ACHN (cell line): ENCODE measurements at regions not wholly inside any gene's neighbourhood (a gene's known extent, or its start where the extent isn't known, plus 50 kb on each side); places are given as distances from the start of the nearest gene placed in this dataset.
"Not testable (repeated sequence)": the region's sequence is repeated elsewhere in the genome, so short reads cannot be mapped to it uniquely, and the experiment has no call there.

ENCODE experiments used
- DNase-seq: peaks from one replicate; pipeline ENCODE4 v3.0.0-alpha.2; 2015
- in situ Hi-C: cut with HindIII; loops from 2 replicates; pipeline ENCODE4 v1.10.0; 2017; ENCODE audit warnings: low sequenced_read_pairs, low pct_ligation_motif_present, low pct_unique_long_range_greater_than_20kb

DNA sequence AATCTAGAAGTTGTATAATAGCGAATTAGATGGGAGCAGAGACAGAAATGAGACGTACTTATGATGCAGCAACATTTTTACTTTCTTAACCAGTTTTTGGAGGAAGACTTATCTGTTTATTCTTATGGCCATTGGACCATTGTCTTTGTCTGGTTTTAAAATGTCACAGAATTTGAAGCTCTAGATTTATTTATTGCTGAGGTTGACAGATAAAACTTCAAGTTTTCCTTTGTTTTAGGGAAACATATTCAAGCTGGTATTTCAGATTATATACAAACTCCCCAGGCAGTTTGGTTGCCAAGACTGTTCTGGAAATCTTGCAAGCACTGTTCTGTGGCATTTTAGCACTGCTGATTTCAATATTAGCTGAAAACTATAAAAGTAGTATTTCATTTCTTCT, 1021.7 kb downstream of the GALC start:
- in situ Hi-C loops: no loop called here
- DNase-seq: no peak

GRCh38 chr14:86961106-86961716, 1031.8 kb downstream of the GALC start:
- no peak for DNase-seq
- in situ Hi-C loops: no loop called here

- in situ Hi-C loops: no loop called here
- no peak for DNase-seq
Observed at GRCh38 chr14:86955771-86956354, 1037.1 kb downstream of the GALC start.

DNA sequence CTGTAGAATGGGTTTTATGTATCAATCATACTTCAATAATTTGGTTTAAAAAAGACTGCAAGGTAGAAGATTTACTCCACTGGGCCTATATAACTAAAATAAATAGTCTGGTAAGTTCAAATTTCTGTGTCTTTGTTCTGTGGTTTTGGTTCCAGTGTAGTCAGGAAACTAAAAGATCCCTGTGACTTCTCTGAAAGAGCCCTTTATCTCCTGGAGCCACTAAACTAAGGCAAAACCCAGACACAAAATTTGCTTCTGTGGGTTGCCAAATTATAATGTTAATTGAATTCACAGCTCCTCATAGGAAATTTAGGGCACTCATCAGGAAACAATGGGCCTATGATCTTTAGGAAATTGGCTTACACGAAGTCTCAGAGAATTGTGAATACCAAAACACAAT, 1038.4 kb downstream of the GALC start:
- in situ Hi-C loops: no loop called here

DNA sequence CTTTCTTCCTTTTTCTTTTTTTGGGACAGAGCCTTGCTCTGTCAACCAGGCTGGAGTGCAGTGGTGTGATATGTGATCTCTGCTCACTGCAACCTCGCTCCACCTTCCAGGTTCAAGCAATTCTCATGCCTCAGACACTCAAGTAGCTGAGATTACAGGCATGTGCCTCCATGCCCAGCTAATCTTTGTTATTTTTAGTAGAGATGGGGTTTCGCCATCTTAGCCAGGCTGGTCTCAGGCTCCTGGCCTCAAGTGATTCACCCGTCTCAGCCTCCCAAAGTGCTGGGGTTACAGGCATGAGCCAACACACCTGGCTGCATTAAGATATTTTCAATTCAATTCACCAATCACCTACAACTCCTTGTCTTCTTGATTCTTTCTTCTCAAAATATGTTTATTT, 1046.5 kb downstream of the GALC start:
- no peak for DNase-seq
- in situ Hi-C loops: no loop called here

More for the DNA sequence above, 1038.4 kb downstream of the GALC start:
- no peak for DNase-seq

DNA sequence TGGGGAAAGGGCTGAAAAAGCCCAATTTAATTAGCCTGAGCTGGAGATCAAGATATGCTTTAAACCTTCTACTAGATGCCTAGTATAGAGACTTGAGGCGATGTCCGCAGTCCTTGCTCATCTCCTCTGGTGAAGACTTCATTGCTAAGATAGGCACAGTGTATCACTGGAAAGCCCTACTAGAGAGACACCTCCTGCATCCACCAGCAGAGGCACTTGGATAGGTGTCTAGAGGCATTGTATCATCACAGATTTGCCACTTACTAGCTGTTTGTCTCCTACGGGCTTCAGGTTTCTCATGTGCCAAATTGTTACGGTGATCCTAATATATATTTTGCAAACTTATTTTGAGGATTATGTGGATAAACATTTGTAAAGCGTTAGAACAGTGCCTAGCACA, 1048.5 kb downstream of the GALC start:
- in situ Hi-C loops: no loop called here
- DNase-seq: no peak

DNA sequence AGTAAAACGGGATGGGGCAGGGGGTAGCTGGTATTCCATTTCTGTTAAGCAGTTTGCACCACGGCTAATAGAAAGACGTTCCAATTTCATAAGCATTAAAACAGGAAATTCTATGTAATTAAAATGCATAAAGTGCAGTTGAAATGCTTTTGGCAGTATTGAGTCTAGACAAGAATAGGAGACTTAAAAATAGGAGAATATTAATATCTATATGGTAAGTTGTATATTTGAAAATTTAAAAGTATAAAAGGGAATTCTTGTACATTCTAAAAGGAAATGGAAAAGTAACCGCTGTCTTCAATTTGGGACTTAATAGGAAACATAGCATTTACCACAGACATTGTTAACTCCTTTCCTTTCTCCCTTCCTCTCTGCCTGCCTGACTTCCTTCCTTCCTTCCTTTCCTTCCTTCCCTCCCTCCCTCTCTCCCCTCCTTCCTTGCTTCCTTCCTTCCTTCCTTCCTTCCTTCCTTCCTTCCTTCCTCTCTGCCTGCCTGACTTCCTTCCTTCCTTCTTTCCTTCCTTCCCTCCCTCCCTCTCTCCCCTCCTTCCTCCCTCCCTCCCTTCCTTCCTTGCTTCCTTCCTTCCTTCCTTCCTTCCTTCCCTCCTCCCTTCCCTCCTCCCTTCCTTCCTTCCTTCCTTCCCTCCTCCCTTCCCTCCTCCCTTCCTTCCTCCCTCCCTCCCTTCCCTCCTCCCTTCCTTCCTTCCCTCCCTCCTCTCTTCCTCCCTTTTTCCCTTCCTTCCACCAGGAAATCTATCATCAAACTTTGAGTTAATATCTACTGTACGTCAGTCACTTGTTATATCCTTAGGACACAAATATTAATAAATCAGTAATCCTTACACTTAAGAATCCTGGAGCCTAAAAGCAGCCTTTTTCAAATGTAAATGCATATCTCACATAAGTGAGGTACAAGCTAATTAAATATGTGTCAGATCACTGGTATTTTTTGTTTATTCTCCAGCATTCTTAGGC, 1049.3 kb downstream of the GALC start:
- no peak for DNase-seq
- in situ Hi-C loops: no loop called here

GRCh38 chr14:86942936-86943335, 1050.0 kb downstream of the GALC start:
- DNase-seq: no peak
- in situ Hi-C loops: no loop called here

DNA sequence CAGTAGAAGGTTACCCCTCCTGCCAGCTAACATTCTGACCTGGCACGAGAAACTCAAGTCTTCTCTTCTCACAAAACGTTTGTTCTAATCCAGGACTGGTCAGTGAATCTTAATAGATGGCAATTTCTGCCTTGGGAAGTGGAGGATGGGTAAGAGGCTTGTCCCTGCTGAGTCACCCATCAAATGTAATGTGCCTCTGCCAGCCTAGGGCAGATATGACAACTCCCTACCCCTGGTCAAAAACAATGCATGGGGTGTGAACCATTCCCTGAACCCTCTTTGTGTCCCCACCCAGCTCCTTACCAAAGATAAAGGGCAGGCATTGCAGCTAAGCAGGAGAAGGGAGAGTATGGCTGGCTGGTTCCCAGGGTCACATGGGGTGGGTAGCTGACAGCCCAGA, 1052.9 kb downstream of the GALC start:
- DNase-seq: no peak
- in situ Hi-C loops: no loop called here

DNA sequence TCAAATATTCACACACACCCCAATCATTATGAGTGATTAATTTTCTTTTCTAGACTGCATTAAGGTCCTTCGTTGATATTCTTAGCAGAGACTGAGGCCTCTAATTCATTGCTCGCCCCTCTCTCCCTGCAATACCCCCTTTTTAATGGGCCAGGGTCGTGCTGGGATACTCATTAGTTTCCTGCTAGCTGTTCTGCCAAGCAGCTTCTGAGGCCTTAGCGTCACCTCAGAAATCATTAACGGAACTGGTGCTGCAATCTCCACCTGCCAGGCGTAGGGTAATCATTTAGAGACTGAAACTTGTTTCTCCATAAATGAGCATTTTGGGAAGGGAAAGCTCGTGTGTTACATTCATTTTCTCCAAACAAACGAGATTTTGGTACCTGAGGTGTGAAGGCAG, 1054.7 kb downstream of the GALC start:
- peak; percentile 36 for DNase-seq
- in situ Hi-C loops: no loop called here

DNA sequence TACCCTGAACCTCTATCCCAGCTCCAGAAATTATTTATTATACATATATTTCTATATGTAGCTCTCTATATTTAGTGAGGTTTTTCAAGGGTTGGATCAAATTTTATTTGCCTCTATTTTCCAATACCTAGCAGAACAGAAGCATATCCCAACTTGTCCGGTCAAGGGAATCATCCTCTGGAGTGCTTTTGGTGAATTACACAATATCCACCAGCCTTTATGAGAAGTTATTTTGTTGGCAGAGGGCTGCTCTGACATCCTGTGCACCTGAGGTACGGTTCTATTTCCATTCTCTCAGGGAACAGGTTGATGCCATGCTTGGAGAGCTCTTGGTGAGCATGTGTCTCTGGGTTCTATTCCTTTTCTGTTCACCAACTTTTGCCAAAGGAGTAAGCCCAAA, 1056.4 kb downstream of the GALC start:
- in situ Hi-C loops: no loop called here

DNA sequence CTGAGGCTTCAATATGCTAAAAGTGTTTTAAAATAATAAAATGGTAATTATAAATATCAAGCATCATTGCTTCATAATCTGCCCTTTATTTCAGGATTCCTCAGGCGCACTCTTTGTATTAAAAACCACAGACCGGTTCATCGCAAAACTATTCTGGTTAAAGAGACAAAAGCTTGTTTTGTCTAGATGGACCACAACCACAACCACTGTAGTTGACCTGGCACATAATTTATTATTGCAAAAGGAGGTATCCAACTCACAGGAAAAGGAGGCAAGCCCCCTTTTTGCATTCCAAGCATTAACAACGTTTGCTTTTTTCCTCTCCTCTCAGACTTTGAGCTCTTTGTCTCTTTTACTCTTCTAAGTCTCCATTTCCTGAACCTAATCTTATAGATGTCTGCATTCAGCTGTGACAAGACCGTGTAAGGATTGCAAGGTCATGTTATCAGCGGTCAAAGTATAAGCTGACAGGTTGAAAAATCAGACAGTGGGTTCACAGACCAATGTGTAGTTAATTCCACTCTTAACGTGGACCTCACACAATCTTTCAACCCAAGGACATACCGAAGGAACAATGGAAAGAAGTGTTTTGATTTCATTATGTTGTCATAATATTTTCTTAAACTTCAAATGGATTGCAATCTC, 1057.6 kb downstream of the GALC start:
- in situ Hi-C loops: no loop called here
- DNase-seq: no peak

More for the DNA sequence above, 1056.4 kb downstream of the GALC start:
- DNase-seq: no peak

DNA sequence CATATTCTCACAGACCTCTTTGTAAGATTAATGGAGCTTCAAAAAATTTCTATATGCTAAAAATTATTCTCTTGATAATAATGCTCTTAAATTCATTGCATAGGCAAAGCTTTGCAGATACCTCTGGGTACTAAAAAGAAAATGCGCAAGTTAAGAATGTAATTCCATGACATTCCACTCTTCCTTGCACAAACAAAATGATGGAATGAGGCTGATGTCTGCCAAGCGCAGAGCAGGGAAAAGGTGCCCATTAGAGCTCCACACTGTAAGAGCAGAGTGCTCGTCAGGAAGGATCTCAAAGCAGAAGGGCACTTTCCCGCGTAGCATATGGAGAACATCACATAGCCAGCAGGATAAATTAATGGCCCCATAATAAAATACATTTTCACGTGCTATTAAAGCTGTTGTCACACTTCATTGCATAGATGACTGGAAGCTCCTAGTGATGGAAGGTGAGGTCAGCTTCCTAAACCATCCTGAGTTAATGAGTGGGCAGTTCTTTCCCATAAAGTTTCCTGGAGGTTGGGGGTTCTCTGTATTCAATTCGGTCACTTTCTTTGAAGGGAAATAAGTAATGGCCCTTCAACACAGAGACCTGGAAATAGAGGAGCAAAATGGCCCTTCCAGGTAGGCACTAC, 1058.9 kb downstream of the GALC start:
- in situ Hi-C loops: no loop called here
- DNase-seq: no peak

GRCh38 chr14:86933460-86933859, 1059.5 kb downstream of the GALC start:
- in situ Hi-C loops: no loop called here
- no peak for DNase-seq

- no peak for DNase-seq
- in situ Hi-C loops: no loop called here
Observed at GRCh38 chr14:86915406-86915805, 1077.6 kb downstream of the GALC start.

GRCh38 chr14:86912709-86913108, 1080.3 kb downstream of the GALC start:
- no peak for DNase-seq
- in situ Hi-C loops: no loop called here

DNA sequence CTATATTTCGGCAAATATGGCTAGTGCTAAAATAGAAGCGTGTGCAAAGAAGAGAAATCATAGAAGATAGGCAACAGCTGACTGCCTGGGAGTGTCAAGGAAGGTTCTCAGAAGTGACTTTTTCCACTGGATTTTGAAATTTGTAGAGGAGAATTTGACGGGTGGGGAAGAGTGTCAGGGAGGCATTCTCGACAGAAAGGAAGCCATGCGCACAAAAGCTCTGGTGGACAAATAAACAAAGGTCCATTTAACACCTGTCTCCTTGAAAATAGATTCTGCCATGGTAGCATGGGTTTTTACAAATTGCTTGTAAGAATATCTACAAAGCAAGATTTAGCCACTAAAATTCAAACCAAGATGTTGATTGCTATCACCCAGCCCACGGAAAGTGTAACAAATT, 1081.5 kb downstream of the GALC start:
- in situ Hi-C loops: no loop called here

DNA sequence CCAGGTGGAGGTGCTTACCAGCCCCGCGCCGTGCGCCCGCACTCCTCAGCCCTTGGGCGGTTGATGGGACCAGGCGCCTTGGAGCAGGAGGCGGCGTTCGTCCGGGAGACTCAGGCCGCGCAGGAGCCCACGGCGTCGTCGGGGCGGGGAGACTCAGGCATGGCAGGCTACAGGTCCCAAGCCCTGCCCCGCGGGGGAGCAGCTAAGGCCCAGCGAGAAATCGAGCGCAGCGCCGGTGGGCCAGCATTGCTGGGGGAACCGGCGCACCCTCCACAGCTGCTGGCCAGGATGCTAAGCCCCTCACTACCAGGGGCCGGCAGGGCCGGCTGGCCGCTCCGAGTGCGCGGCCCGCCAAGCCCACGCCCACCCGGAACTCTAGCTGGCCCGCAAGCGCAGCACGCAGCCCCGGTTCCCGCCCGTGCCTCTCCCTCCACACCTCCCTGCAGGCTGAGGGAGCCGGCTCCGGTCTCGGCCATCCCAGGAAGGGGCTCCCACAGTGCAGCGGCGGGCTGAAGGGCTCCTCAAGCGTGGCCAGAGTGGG, 1087.5 kb downstream of the GALC start:
- in situ Hi-C loops, DNase-seq: not testable (repeated sequence)

More for the DNA sequence above, 1081.5 kb downstream of the GALC start:
- DNase-seq: no peak
